GM19468 (cell line): ENCODE measurements at regions not wholly inside any gene's neighbourhood (a gene's known extent, or its start where the extent isn't known, plus 50 kb on each side); places are given as distances from the start of the nearest gene placed in this dataset.
A peak's percentile ranks its signal among the peaks of the same experiment; 100 is the strongest.
"Not testable (repeated sequence)": the region's sequence is repeated elsewhere in the genome, so short reads cannot be mapped to it uniquely, and the experiment has no call there.

ENCODE experiments used
- ATAC-seq: cut with Tn5 transposase; IDR thresholded peaks from one replicate; pipeline ENCODE4 v1.9.1; 2021; ENCODE audit warnings: mild to moderate bottlenecking, moderate library complexity, moderate number of reproducible peaks; ENCODE audit not compliant: unreplicated experiment; ENCODE audit errors: extremely low read depth

DNA sequence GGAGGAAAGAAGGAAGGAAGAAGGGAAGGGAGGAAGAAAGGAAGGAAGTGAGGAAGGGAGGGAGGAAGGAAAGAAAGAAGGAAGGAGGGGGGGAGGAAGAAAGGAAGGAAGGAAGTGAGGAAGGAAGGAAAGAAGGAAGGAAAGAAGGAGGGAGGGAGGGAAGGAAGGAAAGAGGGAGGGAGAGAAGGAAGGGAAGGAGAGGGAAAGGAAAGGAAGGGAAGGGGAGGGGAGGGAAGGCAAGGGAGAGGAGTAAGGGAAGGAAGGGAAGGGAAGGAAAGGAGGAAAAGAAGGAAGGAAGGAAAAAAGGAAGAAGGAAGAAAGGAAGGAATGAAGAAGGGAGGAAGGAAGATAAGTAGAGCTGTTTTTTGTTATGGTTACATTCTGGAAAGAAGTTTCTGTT, 141.2 kb downstream of the LRRC3B start:
- no peak for ATAC-seq

DNA sequence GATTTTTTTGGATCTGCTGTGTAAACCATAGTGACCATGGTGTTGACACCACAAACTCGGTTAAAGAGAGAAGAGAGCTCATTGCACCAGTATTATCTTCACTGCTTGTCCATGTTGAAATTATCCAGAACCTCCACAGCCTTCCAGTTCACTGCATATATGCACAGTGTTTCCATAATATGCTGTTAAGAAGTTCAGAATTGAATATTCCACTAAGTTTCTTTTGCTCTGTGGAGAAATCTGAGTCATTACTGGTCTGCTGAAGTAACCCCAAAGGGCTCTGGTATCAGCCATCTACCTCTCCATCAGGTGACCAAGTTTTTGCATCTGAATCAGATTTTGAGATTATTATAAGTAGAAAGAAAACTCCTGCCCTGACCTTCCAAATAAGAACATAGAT, 143.5 kb downstream of the LRRC3B start:
- no peak for ATAC-seq

GRCh38 chr3:26768068-26768651, 145.6 kb downstream of the LRRC3B start:
- no peak for ATAC-seq

GRCh38 chr3:26799679-26800317, 177.2 kb downstream of the LRRC3B start:
- no peak for ATAC-seq

DNA sequence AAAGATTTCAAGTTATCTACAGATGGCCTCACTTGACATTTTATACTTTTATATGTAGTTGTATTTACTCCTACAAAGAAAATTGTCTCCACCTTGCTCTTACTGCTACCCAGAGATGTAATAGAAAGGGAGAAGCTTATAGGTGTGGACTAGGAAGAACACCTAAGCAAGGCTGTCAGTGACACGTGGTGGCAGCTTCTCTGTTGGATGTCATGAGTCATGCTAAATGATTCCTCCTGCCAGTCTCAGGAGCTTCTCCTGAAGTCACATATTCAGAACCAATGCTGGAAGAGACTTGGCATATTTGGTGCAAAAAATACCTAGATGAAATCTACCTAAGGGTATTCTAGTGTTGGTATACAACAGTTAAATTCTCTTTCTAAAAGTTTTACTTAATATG, 184.7 kb downstream of the LRRC3B start:
- ATAC-seq: no peak

DNA sequence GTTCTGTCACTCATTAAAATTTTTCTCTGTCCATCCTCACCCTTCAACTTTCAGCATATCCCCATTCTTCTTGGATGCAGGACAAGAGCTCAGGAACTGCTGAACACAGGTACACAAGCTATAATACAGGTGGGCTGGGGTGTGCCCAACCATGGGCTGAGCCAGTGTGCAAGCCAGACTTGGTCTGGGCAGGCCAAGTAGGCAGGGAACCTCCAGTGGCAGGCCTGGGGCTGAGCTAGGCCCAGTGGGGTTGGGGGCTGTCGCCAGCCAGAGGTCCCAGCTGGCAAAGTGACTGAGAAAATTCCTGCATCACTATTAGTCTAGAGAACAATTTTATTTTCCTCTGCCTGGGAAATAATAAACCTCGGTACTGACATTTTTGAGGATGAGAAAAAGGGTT, 202.9 kb downstream of the LRRC3B start:
- no peak for ATAC-seq

DNA sequence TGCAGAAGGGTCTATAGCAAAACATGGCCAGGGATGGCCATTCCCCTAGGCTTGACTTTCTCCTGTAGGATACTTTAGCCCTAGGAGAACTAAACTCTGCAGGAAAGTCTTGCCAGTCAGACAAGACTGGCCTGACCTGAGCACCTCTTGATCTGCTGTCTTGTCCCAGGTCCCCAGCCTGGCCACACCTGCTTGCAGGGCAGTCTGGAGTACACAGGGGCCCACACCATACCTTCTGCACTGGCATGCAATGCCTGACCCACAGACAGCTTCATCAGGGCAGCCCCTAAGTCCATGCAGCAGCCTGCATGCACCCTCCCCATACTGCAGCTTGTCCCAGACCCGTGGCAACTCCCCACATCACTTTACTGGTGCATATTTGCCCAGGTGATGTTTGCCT, 204.6 kb downstream of the LRRC3B start:
- ATAC-seq: no peak

DNA sequence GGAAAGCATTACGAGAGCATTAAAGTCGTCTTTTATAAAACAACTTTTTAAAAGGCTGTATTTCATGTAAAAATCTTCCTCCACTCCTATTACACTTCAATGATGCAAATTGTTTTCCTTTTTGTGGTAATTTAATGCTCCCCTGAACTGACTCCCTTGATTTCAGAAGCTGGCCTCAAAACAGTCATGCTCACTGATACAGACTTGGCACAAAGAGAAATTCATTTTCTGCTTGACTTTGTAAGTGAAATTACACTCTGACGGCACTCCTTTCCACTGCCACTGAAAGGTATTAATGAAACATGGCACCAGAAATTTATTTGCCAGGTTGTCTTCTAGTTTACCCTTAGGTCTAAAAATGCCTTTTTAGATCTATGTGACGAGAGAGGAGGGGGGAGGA, 215.5 kb downstream of the LRRC3B start:
- ATAC-seq: no peak

DNA sequence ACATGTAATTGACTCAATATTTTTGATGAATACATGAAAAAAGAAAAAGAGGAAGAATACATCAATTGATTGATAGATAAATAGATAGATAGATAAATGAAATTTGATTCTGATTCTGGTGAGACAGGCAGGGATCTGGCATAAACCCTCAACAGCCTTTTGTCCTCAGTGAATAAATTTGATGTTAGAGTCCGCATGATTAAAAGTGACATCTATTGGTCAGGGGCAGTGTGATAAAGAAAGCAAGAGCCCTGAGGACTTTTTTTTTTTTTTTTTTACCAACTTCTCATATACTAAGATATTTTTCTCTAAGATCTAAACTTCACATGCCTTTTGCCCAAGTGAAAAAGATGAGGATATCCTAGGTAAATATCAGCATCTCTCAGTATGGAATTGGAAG, 216.4 kb downstream of the LRRC3B start:
- no peak for ATAC-seq

DNA sequence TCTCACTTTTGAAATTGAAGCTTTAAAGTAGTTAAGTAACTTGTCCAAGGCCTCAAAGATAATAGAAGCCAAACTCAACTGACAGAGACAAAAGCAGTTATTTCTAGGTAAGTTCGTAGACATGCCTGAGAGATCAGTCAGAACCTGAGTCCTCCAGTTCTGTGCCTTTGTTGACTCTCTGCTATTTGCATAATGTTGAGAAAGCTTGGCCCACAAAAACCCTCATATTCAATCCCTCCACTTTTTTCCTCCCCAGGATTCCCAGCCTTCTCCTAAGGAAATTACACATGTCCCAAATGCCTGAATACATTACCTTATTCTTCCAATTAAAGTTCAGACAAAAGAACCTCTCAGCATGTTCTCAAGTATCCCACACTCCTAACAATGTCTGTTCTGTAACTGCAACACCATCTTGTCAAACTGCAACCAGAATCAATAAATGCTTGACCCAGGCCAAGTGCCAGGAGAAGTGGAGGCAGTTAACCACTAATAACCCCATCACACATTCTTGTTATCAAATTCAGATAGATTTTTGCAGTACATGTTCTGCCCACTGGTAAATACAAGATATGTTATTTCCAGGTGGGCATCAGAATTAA, 217.8 kb downstream of the LRRC3B start:
- ATAC-seq: no peak

DNA sequence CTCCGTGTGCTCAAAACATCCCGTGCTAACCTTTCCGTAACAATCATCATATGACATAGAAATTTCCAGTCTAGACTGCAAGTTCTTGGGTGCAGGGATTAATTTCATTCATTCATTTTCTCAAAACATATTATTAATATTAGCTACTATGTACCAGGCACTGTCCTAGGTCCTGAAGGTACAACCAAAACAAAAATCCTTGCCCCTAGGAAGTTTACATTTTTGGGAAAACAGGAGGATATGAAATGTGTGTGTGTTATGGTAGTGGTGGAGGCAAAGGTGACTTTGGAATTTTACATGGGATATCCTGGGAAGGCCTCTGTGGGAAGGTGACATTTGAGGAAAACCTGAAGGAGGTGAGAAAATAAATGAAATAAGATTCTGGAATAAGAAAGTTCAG, 222.6 kb downstream of the LRRC3B start:
- ATAC-seq: no peak

DNA sequence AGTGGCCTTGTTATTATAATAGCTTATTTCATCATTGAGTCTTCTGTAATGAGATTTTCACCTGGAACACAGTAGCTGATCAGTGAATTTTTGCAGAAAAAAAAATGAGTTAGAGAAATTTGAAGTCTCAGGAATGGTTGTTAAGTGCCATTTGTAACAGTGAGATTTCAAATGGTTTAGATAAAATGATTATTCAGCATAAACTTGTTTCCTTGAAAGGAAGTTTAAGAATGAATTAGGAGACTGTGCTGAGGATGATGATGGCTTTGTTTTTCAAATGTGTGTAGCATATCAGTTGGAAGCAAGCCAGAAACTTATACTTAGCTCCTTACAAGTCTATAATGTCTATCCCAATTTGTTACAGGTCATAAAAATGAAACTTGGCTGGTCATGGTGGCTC, 225.1 kb downstream of the LRRC3B start:
- ATAC-seq: no peak

DNA sequence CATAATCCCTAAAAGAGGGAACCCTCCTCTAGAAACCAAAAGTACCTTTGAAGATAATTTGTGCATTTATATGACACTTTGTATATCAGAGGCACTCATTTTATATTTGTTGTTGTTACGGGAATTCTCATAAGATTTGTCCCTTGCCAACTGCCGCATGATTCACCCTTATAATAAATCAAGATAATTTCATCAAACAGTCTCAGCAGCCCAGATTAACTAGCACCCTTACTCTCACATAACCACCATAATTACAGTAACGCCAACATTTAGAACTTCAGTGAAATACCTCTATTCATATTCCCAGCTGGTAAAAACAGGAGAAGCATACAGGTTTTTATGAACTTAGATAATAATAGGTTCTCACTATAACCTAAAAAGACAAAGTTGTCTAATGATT, 271.9 kb downstream of the LRRC3B start:
- ATAC-seq: no peak

GRCh38 chr3:26915208-26915607, 292.6 kb downstream of the LRRC3B start:
- ATAC-seq: no peak

GRCh38 chr3:26920646-26921478, 298.3 kb downstream of the LRRC3B start:
- ATAC-seq: no peak

DNA sequence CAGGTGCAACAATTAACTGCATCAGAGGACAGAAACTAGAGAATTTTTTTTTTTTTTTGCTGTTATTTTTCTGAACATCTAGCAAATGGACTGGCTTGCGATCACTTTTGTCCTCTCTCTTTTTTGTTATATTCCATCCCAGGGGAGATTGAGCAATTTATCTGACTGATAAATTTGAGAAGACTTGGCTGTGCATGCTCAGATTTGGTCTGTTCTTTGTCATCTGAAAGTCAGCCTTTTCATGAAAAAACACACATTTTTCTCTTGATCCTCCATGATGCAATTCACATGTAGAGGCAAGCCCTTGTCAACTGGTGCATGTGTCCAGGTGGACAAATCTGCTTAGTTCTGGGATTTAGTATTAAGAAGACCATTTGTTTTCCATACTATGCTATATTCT, 309.3 kb downstream of the LRRC3B start:
- ATAC-seq: no peak

- ATAC-seq: no peak
Measured at GRCh38 chr3:26932752-26933151, 310.2 kb downstream of the LRRC3B start.

DNA sequence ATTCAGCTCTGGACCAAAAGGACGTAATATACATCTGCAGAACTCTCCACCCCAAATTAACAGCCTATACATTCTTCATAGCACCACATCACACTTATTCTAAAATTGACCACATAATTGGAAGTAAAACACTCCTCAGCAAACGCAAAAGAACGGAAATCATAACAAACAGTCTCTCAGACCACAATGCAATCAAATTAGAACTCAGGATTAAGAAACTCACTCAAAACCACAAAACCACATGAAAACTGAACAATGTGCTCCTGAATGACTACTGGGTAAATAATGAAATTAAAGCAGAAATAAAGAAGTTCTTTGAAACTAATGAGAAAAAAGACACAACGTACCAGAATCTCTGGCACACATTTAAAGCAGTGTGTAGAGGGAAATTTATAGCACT, 322.9 kb downstream of the LRRC3B start:
- ATAC-seq: not testable (repeated sequence)

GRCh38 chr3:26960382-26960781, 337.8 kb downstream of the LRRC3B start:
- ATAC-seq: no peak

- ATAC-seq: peak; percentile 91
Measured at GRCh38 chr3:26962492-26963360, 340.2 kb downstream of the LRRC3B start.
